Endothelial cell of umbilical vein (primary cell): ENCODE measurements at regions not wholly inside any gene's neighbourhood (a gene's known extent, or its start where the extent isn't known, plus 50 kb on each side); places are given as distances from the start of the nearest gene placed in this dataset.

ENCODE experiments used
- BruUV-seq: library from RNA; stranded (reverse); fragments of 400-500 nt; replicated peaks from 2 replicates; lab custom pipeline; 2021; lab: Mats Ljungman, UMichigan
- CTCF ChIA-PET: fragments of 300-600, 350-600 bp; sonication (Branson Sonifier 250); formaldehyde crosslinking; loops from one replicate; lab custom pipeline; 2021; ENCODE audit warnings: antibody characterized with exemption, inconsistent platforms; lab: Charles Lee
- POLR2A ChIA-PET: fragments of 300-600, 350-600 bp; sonication (Branson Sonifier 250); formaldehyde crosslinking; loops from one replicate; lab custom pipeline; 2021; ENCODE audit warnings: antibody characterized with exemption, inconsistent platforms; lab: Charles Lee
- DNase-seq: peaks from one replicate; pipeline ENCODE4 v3.0.0-alpha.2; 2011; ENCODE audit warnings: low read depth, low spot score
- FAIRE-seq: peaks from 2 replicates; lab custom pipeline; 2011; peaks lifted over from hg19 to GRCh38; lab: Jason Lieb, UNC
- H2AFZ ChIP-seq: 2 replicates; pipeline ENCODE4 v1.6.0; 2012; ENCODE audit warnings: low read depth, low read length, control low read depth, inconsistent platforms
- H3K27ac ChIP-seq: 2 replicates; pipeline ENCODE4 v1.5.1; 2011; ENCODE audit warnings: low read depth, mild to moderate bottlenecking, control low read depth, low read length, moderate library complexity; ENCODE audit not compliant: insufficient read depth
- H3K27me3 ChIP-seq, 2 experiments: 2 replicates each; pipeline versions ENCODE4 v1.6.0 to v1.6.1; 2011; ENCODE audit warnings: low read length in 2 of 2, mixed read lengths in 1 of 2; ENCODE audit not compliant: control insufficient read depth in 2 of 2, insufficient read depth in 2 of 2
- H3K36me3 ChIP-seq, 2 experiments: 2 replicates in 1 of 2; 3 replicates in 1 of 2; pipeline ENCODE4 v1.5.1; 2011; ENCODE audit warnings: low read length in 2 of 2, mild to moderate bottlenecking in 1 of 2, moderate library complexity in 1 of 2; ENCODE audit not compliant: control insufficient read depth in 2 of 2, insufficient read depth in 2 of 2; ENCODE audit errors: extremely low read depth in 1 of 2
- H3K4me1 ChIP-seq: 3 replicates; pipeline ENCODE4 v1.5.1; 2011; ENCODE audit warnings: mild to moderate bottlenecking, low read length; ENCODE audit not compliant: control insufficient read depth, insufficient read depth; ENCODE audit errors: extremely low read depth
- H3K4me2 ChIP-seq: 2 replicates; pipeline ENCODE4 v1.6.1; 2011; ENCODE audit warnings: low read length, control low read depth, mixed read lengths; ENCODE audit not compliant: insufficient read depth
- H3K4me3 ChIP-seq, 3 experiments: fragments of 200-600 bp in 1 of 3; sonication (generic), shearing (Covaris generic) in 1 of 3; replicated peaks in 1 of 3; 2 replicates each; pipeline ENCODE4 v1.5.1; 2011 to 2016; ENCODE audit warnings: control low read depth in 3 of 3, low read length in 3 of 3, mild to moderate bottlenecking in 2 of 3, inconsistent platforms in 1 of 3, low read depth in 1 of 3, moderate library complexity in 1 of 3; ENCODE audit not compliant: insufficient read depth in 1 of 3
- H3K79me2 ChIP-seq: 2 replicates; pipeline ENCODE4 v1.6.0; 2012; ENCODE audit warnings: low read length, inconsistent platforms; ENCODE audit not compliant: control insufficient read depth, insufficient read depth
- H3K9ac ChIP-seq: replicated peaks from 2 replicates; pipeline ENCODE3; 2011; ENCODE audit warnings: low read length, control low read depth; ENCODE audit not compliant: insufficient read depth; ENCODE audit errors: extremely low read depth
- H3K9me1 ChIP-seq: replicated peaks from 3 replicates; pipeline ENCODE4 v1.6.0; 2011; ENCODE audit warnings: mild to moderate bottlenecking, low read length; ENCODE audit not compliant: control insufficient read depth, insufficient read depth; ENCODE audit errors: extremely low read depth
- H3K9me3 ChIP-seq: replicated peaks from 2 replicates; pipeline ENCODE4 v1.5.1; 2012; ENCODE audit warnings: low read length, inconsistent platforms; ENCODE audit not compliant: control insufficient read depth, insufficient read depth
- H4K20me1 ChIP-seq: replicated peaks from 2 replicates; pipeline ENCODE3; 2011; ENCODE audit warnings: mild to moderate bottlenecking, low read length; ENCODE audit not compliant: control insufficient read depth, insufficient read depth; ENCODE audit errors: extremely low read depth
- EZH2 ChIP-seq: IDR thresholded peaks from 2 replicates; pipeline ENCODE4 v1.6.1; 2012; ENCODE audit warnings: borderline replicate concordance, low read depth, mild to moderate bottlenecking, moderate library complexity, low read length, inconsistent platforms; ENCODE audit not compliant: severe bottlenecking
- FOS ChIP-seq: IDR thresholded peaks from 2 replicates; pipeline ENCODE4 v1.6.1; 2011; ENCODE audit warnings: mild to moderate bottlenecking, low read length, moderate library complexity, borderline replicate concordance; ENCODE audit not compliant: insufficient read depth
- GATA2 ChIP-seq: IDR thresholded peaks from 2 replicates; pipeline ENCODE4 v1.7.0; 2011; ENCODE audit warnings: low read depth, mild to moderate bottlenecking, moderate library complexity, mixed read lengths, low read length; ENCODE audit not compliant: insufficient read length, insufficient read depth
- JUN ChIP-seq: IDR thresholded peaks from 2 replicates; pipeline ENCODE4 v1.6.1; 2011; ENCODE audit warnings: borderline replicate concordance, low read depth; ENCODE audit not compliant: insufficient read length, insufficient read depth
- MYC ChIP-seq: IDR thresholded peaks from one replicate; pipeline ENCODE4 v1.6.1; 2011; ENCODE audit warnings: mild to moderate bottlenecking, low read depth, low read length
- POLR2A ChIP-seq: IDR thresholded peaks from 2 replicates; pipeline ENCODE4 v1.6.1; 2012; ENCODE audit warnings: low read depth, mild to moderate bottlenecking, control low read depth, low read length
- POLR2AphosphoS5 ChIP-seq: IDR thresholded peaks from 2 replicates; pipeline ENCODE4 v1.6.1; 2012; ENCODE audit warnings: low read depth, mild to moderate bottlenecking, control low read depth, low read length, moderate library complexity; ENCODE audit not compliant: insufficient read depth
- dilution Hi-C: fragments of 300-500 bp; cut with MboI; formaldehyde crosslinking; loops from one replicate; pipeline ENCODE4 v1.15.0; 2019; ENCODE audit warnings: low sequenced_read_pairs; ENCODE audit not compliant: extremely low pct_ligation_motif_present
- intact Hi-C: fragments of 100-400 bp; cut with micrococcal nuclease; formaldehyde crosslinking; loops from one replicate; pipeline ENCODE4 v1.10.0; 2022
- TF ChIP-seq, protein P1 (sequence below), 2 donors: IDR thresholded peaks; 1 replicate in 1 of 2; 2 replicates in 1 of 2; pipeline ENCODE4 v1.5.1; 2011; ENCODE audit warnings: low read length in 2 of 2, mild to moderate bottlenecking in 2 of 2, moderate library complexity in 2 of 2, control low read depth in 1 of 2, inconsistent platforms in 1 of 2, low read depth in 1 of 2; ENCODE audit not compliant: insufficient read depth in 1 of 2; ENCODE audit errors: extremely low read depth in 1 of 2
- TF ChIP-seq, protein P2 (sequence below): IDR thresholded peaks from 2 replicates; pipeline ENCODE4 v1.6.1; 2011; ENCODE audit not compliant: insufficient read depth, insufficient read length

DNA sequence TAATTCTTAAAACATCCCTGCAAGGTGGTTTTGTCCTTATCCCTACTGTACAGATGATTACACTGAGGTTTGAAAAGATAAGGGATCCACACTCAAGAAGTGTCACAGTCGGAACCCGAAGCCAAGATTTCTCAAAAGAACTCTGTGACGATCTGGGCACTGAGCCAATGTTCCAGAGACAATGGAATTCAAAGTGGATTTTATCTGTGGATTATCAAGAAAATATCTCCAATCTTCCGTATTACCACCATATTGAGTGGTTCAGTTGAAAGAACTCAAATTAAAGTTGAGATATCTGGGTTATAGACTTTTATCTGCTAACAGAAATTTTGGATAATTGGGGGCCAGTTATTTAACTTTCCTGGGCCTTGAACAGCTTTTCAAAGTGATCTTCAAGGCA lies 100.0 kb upstream of the GRAMD1B start:
- H3K79me2 ChIP-seq, result no peaks in the 10 kb centered on the region
- POLR2A ChIA-PET, result no interaction called here
- TF ChIP-seq EZH2 (no peak), POLR2A (no peak), POLR2AphosphoS5 (no peak), JUN (no peak), GATA2 (no peak), MYC (no peak), FOS (no peak)
- TF ChIP-seq, protein P1, sequence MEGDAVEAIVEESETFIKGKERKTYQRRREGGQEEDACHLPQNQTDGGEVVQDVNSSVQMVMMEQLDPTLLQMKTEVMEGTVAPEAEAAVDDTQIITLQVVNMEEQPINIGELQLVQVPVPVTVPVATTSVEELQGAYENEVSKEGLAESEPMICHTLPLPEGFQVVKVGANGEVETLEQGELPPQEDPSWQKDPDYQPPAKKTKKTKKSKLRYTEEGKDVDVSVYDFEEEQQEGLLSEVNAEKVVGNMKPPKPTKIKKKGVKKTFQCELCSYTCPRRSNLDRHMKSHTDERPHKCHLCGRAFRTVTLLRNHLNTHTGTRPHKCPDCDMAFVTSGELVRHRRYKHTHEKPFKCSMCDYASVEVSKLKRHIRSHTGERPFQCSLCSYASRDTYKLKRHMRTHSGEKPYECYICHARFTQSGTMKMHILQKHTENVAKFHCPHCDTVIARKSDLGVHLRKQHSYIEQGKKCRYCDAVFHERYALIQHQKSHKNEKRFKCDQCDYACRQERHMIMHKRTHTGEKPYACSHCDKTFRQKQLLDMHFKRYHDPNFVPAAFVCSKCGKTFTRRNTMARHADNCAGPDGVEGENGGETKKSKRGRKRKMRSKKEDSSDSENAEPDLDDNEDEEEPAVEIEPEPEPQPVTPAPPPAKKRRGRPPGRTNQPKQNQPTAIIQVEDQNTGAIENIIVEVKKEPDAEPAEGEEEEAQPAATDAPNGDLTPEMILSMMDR (IDR thresholded peaks at IDR 0.05; ENCODE audit: extremely low read depth in 1 of 2, insufficient read depth in 1 of 2, low read depth in 1 of 2, low read length in 2 of 2), result no peak
- TF ChIP-seq, protein P2, sequence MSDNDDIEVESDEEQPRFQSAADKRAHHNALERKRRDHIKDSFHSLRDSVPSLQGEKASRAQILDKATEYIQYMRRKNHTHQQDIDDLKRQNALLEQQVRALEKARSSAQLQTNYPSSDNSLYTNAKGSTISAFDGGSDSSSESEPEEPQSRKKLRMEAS, result no peak
- H3K4me1 ChIP-seq, result no peaks in the 10 kb centered on the region
- no peak overlapping the region for H3K4me2 ChIP-seq
- CTCF ChIA-PET, result interaction anchor here (1.9 kb wide), 1 partner anchor 145 kb away, joined by 5 read pairs; no protein-coding TSS in a partner anchor
- no peak overlapping the region for H3K4me3 ChIP-seq
- H2AFZ ChIP-seq, result no peak overlapping the region
- no peak for FAIRE-seq
- H4K20me1 ChIP-seq, result no peaks in the 10 kb centered on the region
- H3K9me1 ChIP-seq, result no peaks in the 10 kb centered on the region
- H3K27ac ChIP-seq, result no peak overlapping the region
- no peaks in the 10 kb centered on the region for H3K36me3 ChIP-seq
- H3K9ac ChIP-seq, result no peak overlapping the region
- no TSS peak for BruUV-seq
- H3K27me3 ChIP-seq, result peaks cover 0 to 5% of the 10 kb centered on the region in 2 experiments
- H3K9me3 ChIP-seq, result no peaks in the 10 kb centered on the region
- intact Hi-C loops, result no loop called here
- dilution Hi-C loops, result no loop called here
- peak; percentile 10 for DNase-seq
